SK-N-SH treated with all-trans-retinoic acid at 6 μM for 48 hours (cell line): ENCODE measurements at regions not wholly inside any gene's neighbourhood (a gene's known extent, or its start where the extent isn't known, plus 50 kb on each side); places are given as distances from the start of the nearest gene placed in this dataset.

Experiments used
- ATAC-seq: fragments of 200-7000 bp; cut with Tn5 transposase; 3 replicates; pipeline ENCODE4 v1.9.1; 2020; ENCODE audit warnings: mild to moderate bottlenecking, moderate library complexity
- ARNTL ChIP-seq: fragments of 450-650 bp; formaldehyde crosslinking; IDR thresholded peaks from 2 replicates; pipeline ENCODE4 v1.5.0; 2020; ENCODE audit warnings: low read depth, mild to moderate bottlenecking, moderate library complexity, borderline replicate concordance
- BACH2 ChIP-seq: fragments of 250-450 bp; sonication (Bioruptor Pico); IDR thresholded peaks from 2 replicates; pipeline ENCODE4 v1.9.0; 2021; ENCODE audit warnings: mild to moderate bottlenecking, borderline replicate concordance
- CREB5 ChIP-seq: fragments of 250-450 bp; sonication (Bioruptor Pico); IDR thresholded peaks from 2 replicates; pipeline ENCODE4 v1.5.1; 2020; ENCODE audit warnings: low read depth, mild to moderate bottlenecking, moderate library complexity
- CSDC2 ChIP-seq: fragments of 250-450 bp; sonication (Bioruptor Pico); IDR thresholded peaks from 2 replicates; pipeline ENCODE4 v1.5.0; 2020; ENCODE audit warnings: mild to moderate bottlenecking, moderate library complexity
- ESRRG ChIP-seq: fragments of 250-450 bp; sonication (Bioruptor Pico); IDR thresholded peaks from 2 replicates; pipeline ENCODE4 v1.6.1; 2021; ENCODE audit warnings: mild to moderate bottlenecking
- GLIS3 ChIP-seq: fragments of 250-450 bp; sonication (Bioruptor Pico); IDR thresholded peaks from 2 replicates; pipeline ENCODE4 v1.5.0; 2020; ENCODE audit warnings: mild to moderate bottlenecking, moderate library complexity
- ISL1 ChIP-seq: fragments of 250-450 bp; sonication (Bioruptor Pico); IDR thresholded peaks from 2 replicates; pipeline ENCODE4 v2.1.2; 2022; ENCODE audit warnings: mild to moderate bottlenecking, moderate library complexity
- OSR1 ChIP-seq: fragments of 250-450 bp; sonication (Bioruptor Pico); IDR thresholded peaks from 2 replicates; pipeline ENCODE4 v1.8.0; 2022; ENCODE audit warnings: moderate library complexity, mild to moderate bottlenecking, inconsistent platforms
- PATZ1 ChIP-seq: fragments of 250-450 bp; sonication (Bioruptor Pico); IDR thresholded peaks from 2 replicates; pipeline ENCODE4 v1.8.0; 2020; ENCODE audit warnings: mild to moderate bottlenecking, moderate library complexity, borderline replicate concordance
- PPARA ChIP-seq: fragments of 250-450 bp; sonication (Bioruptor Pico); IDR thresholded peaks from 2 replicates; pipeline ENCODE4 v1.5.0; 2020; ENCODE audit warnings: mild to moderate bottlenecking, borderline replicate concordance
- RARB ChIP-seq: fragments of 250-450 bp; sonication (Bioruptor Pico); IDR thresholded peaks from 2 replicates; pipeline ENCODE4 v1.8.0; 2021; ENCODE audit warnings: mild to moderate bottlenecking, moderate library complexity
- SNAI2 ChIP-seq: fragments of 250-450 bp; sonication (Bioruptor Pico); IDR thresholded peaks from 2 replicates; pipeline ENCODE4 v1.5.0; 2020; ENCODE audit warnings: mild to moderate bottlenecking, moderate library complexity
- TCF4 ChIP-seq: fragments of 250-450 bp; sonication (Bioruptor Pico); IDR thresholded peaks from 2 replicates; pipeline ENCODE4 v1.8.0; 2021; ENCODE audit warnings: mild to moderate bottlenecking, moderate library complexity, borderline replicate concordance
- TOX ChIP-seq: fragments of 250-450 bp; sonication (Bioruptor Pico); IDR thresholded peaks from 2 replicates; pipeline ENCODE4 v1.8.0; 2021; ENCODE audit warnings: mild to moderate bottlenecking, moderate library complexity, borderline replicate concordance
- ZC3H10 ChIP-seq: fragments of 250-450 bp; sonication (Bioruptor Pico); IDR thresholded peaks from 2 replicates; pipeline ENCODE4 v1.5.1; 2021; ENCODE audit warnings: mild to moderate bottlenecking, moderate library complexity
- ZFP3 ChIP-seq: fragments of 250-450 bp; sonication (Bioruptor Pico); IDR thresholded peaks from 2 replicates; pipeline ENCODE4 v1.5.0; 2020; ENCODE audit warnings: mild to moderate bottlenecking, moderate library complexity
- ZFP30 ChIP-seq: fragments of 450-650 bp; formaldehyde crosslinking; IDR thresholded peaks from 2 replicates; pipeline ENCODE4 v1.5.0; 2022; ENCODE audit warnings: mild to moderate bottlenecking, moderate library complexity
- ZNF565 ChIP-seq: fragments of 450-650 bp; formaldehyde crosslinking; conservative IDR thresholded peaks from 2 replicates; pipeline ENCODE4 v1.5.0; 2020; ENCODE audit warnings: low read depth, mild to moderate bottlenecking, moderate library complexity
- ZNF70 ChIP-seq: fragments of 450-650 bp; formaldehyde crosslinking; IDR thresholded peaks from 2 replicates; pipeline ENCODE4 v1.5.0; 2020; ENCODE audit warnings: mild to moderate bottlenecking, moderate library complexity
- ZNF8 ChIP-seq: fragments of 450-650 bp; formaldehyde crosslinking; IDR thresholded peaks from 2 replicates; pipeline ENCODE4 v1.5.0; 2020; ENCODE audit warnings: mild to moderate bottlenecking, moderate library complexity
- TF ChIP-seq, protein P1 (sequence below): fragments of 250-450 bp; sonication (Bioruptor Pico); IDR thresholded peaks from 2 replicates; pipeline ENCODE4 v1.5.1; 2021; ENCODE audit warnings: mild to moderate bottlenecking, moderate library complexity
- TF ChIP-seq, protein P2 (sequence below): fragments of 250-450 bp; sonication (Bioruptor Pico); IDR thresholded peaks from 2 replicates; pipeline ENCODE4 v1.5.0; 2020; ENCODE audit warnings: mild to moderate bottlenecking, moderate library complexity
- TF ChIP-seq, protein P3 (sequence below): fragments of 250-450 bp; sonication (Bioruptor Pico); IDR thresholded peaks from 2 replicates; pipeline ENCODE4 v1.8.0; 2021; ENCODE audit warnings: low read depth, mild to moderate bottlenecking, moderate library complexity, borderline replicate concordance

DNA sequence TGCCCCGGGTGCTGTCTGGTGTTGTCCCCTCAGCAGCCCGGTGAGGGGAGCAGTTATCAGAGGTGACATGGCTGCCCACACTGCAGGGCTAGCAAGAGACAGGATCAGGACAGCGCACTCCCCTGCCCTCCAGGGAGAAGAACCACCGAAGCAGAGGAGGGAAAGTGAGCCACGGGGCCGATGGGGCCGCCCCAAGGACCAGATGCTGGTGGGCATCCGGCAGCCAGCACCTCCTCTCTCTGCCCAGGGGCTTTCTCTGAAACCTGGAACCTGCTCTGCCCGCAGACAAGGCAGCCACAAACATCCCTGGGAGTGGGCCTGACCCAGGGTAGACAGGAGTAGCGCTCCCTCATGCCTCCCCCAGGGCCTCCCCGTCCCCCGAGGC lies 163.0 kb upstream of the CST7 start:
- ATAC-seq, result no peak
- TF ChIP-seq ZC3H10 (CRISPR knock-in tag) (no peak), ZNF70 (CRISPR knock-in tag) (no peak), ZNF8 (CRISPR knock-in tag) (no peak)

- TF ChIP-seq ZFP3 (CRISPR knock-in tag), result no peak
- no peak for TF ChIP-seq ZFP30 (CRISPR knock-in tag)
- TF ChIP-seq TCF4 (CRISPR knock-in tag), result no peak
- no peak for TF ChIP-seq ARNTL (CRISPR knock-in tag)
- no peak for TF ChIP-seq ESRRG (CRISPR knock-in tag)
- no peak for TF ChIP-seq PATZ1 (CRISPR knock-in tag)
- no peak for TF ChIP-seq ISL1 (CRISPR knock-in tag)
- no peak for TF ChIP-seq ZC3H10 (CRISPR knock-in tag)
- TF ChIP-seq OSR1 (CRISPR knock-in tag), result no peak
- TF ChIP-seq BACH2 (CRISPR knock-in tag), result no peak
- TF ChIP-seq CREB5 (CRISPR knock-in tag), result no peak
- TF ChIP-seq ZNF8 (CRISPR knock-in tag), result no peak
- no peak for TF ChIP-seq ZNF70 (CRISPR knock-in tag)
- no peak for TF ChIP-seq RARB (CRISPR knock-in tag)
- TF ChIP-seq, protein P1, sequence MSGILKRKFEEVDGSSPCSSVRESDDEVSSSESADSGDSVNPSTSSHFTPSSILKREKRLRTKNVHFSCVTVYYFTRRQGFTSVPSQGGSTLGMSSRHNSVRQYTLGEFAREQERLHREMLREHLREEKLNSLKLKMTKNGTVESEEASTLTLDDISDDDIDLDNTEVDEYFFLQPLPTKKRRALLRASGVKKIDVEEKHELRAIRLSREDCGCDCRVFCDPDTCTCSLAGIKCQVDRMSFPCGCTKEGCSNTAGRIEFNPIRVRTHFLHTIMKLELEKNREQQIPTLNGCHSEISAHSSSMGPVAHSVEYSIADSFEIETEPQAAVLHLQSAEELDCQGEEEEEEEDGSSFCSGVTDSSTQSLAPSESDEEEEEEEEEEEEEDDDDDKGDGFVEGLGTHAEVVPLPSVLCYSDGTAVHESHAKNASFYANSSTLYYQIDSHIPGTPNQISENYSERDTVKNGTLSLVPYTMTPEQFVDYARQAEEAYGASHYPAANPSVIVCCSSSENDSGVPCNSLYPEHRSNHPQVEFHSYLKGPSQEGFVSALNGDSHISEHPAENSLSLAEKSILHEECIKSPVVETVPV (CRISPR knock-in tag), result no peak
- no peak for ATAC-seq
Measured at GRCh38 chr20:24786646-24787045, 162.4 kb upstream of the CST7 start.

- ATAC-seq, result no peak
Measured at GRCh38 chr20:24787071-24787470, 162.0 kb upstream of the CST7 start.

More at GRCh38 chr20:24787071-24787470, 162.0 kb upstream of the CST7 start:
- TF ChIP-seq ZFP3 (CRISPR knock-in tag), result no peak
- no peak for TF ChIP-seq ZC3H10 (CRISPR knock-in tag)
- TF ChIP-seq PATZ1 (CRISPR knock-in tag), result no peak
- TF ChIP-seq SNAI2, result no peak
- TF ChIP-seq, protein P2, sequence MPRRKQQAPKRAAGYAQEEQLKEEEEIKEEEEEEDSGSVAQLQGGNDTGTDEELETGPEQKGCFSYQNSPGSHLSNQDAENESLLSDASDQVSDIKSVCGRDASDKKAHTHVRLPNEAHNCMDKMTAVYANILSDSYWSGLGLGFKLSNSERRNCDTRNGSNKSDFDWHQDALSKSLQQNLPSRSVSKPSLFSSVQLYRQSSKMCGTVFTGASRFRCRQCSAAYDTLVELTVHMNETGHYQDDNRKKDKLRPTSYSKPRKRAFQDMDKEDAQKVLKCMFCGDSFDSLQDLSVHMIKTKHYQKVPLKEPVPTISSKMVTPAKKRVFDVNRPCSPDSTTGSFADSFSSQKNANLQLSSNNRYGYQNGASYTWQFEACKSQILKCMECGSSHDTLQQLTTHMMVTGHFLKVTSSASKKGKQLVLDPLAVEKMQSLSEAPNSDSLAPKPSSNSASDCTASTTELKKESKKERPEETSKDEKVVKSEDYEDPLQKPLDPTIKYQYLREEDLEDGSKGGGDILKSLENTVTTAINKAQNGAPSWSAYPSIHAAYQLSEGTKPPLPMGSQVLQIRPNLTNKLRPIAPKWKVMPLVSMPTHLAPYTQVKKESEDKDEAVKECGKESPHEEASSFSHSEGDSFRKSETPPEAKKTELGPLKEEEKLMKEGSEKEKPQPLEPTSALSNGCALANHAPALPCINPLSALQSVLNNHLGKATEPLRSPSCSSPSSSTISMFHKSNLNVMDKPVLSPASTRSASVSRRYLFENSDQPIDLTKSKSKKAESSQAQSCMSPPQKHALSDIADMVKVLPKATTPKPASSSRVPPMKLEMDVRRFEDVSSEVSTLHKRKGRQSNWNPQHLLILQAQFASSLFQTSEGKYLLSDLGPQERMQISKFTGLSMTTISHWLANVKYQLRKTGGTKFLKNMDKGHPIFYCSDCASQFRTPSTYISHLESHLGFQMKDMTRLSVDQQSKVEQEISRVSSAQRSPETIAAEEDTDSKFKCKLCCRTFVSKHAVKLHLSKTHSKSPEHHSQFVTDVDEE (CRISPR knock-in tag), result no peak
- TF ChIP-seq CREB5 (CRISPR knock-in tag), result no peak
- no peak for TF ChIP-seq ESRRG (CRISPR knock-in tag)
- TF ChIP-seq TCF4 (CRISPR knock-in tag), result no peak
- TF ChIP-seq, protein P3, sequence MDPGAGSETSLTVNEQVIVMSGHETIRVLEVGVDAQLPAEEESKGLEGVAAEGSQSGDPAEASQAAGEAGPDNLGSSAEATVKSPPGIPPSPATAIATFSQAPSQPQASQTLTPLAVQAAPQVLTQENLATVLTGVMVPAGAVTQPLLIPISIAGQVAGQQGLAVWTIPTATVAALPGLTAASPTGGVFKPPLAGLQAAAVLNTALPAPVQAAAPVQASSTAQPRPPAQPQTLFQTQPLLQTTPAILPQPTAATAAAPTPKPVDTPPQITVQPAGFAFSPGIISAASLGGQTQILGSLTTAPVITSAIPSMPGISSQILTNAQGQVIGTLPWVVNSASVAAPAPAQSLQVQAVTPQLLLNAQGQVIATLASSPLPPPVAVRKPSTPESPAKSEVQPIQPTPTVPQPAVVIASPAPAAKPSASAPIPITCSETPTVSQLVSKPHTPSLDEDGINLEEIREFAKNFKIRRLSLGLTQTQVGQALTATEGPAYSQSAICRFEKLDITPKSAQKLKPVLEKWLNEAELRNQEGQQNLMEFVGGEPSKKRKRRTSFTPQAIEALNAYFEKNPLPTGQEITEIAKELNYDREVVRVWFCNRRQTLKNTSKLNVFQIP, result no peak
- no peak for TF ChIP-seq BACH2 (CRISPR knock-in tag)
- no peak for TF ChIP-seq ARNTL (CRISPR knock-in tag)
- TF ChIP-seq, protein P1 (CRISPR knock-in tag), result no peak
- no peak for TF ChIP-seq ZNF8 (CRISPR knock-in tag)
- no peak for TF ChIP-seq CSDC2 (CRISPR knock-in tag)
- no peak for TF ChIP-seq ZFP30 (CRISPR knock-in tag)
- no peak for TF ChIP-seq TOX (CRISPR knock-in tag)
- TF ChIP-seq ZNF70 (CRISPR knock-in tag), result no peak
- TF ChIP-seq PPARA (CRISPR knock-in tag), result no peak
- no peak for TF ChIP-seq GLIS3 (CRISPR knock-in tag)
- TF ChIP-seq ZNF565 (CRISPR knock-in tag), result no peak
